ENCODE measurements at regions not wholly inside any gene's neighbourhood (a gene's known extent, or its start where the extent isn't known, plus 50 kb on each side); places are given as distances from the start of the nearest gene placed in this dataset.

DNA sequence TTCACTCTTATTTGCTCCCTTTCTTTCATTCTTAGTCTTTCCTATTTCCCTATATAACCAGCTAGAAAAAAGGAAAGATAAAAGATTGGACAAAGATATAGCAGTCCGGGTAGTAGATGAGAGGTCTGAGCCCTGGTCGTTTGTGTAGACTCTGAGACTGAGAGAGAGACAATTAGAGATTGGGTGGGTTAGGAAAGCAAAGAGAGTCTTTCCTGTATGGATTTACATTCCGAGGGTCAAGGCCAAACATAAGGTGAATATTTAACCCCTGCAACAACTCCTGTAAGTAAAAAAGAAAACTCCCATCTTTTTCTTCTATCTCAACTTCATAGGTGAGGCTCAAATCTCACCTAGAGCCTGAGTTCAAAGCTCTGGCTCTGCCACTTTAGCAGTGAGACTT, 218.0 kb upstream of the FGGY start:
- Mint-ChIP-seq H3K4me1 (ENCODE audit: low read depth, unreplicated experiment) (peaks cover 20% of the 10 kb centered on the region), H3K4me3 (ENCODE audit: low read depth, unreplicated experiment) (no peak overlapping the region), H3K36me3 (ENCODE audit: insufficient read depth, unreplicated experiment) (no peaks in the 10 kb centered on the region), H3K27ac (ENCODE audit: unreplicated experiment) (no peak overlapping the region), H3K9me3 (ENCODE audit: low read depth, unreplicated experiment) (no peaks in the 10 kb centered on the region), H3K27me3 (ENCODE audit: unreplicated experiment) (no peaks in the 10 kb centered on the region)
- CTCF ChIA-PET: no interaction called here
- TF ChIP-seq, protein P1, sequence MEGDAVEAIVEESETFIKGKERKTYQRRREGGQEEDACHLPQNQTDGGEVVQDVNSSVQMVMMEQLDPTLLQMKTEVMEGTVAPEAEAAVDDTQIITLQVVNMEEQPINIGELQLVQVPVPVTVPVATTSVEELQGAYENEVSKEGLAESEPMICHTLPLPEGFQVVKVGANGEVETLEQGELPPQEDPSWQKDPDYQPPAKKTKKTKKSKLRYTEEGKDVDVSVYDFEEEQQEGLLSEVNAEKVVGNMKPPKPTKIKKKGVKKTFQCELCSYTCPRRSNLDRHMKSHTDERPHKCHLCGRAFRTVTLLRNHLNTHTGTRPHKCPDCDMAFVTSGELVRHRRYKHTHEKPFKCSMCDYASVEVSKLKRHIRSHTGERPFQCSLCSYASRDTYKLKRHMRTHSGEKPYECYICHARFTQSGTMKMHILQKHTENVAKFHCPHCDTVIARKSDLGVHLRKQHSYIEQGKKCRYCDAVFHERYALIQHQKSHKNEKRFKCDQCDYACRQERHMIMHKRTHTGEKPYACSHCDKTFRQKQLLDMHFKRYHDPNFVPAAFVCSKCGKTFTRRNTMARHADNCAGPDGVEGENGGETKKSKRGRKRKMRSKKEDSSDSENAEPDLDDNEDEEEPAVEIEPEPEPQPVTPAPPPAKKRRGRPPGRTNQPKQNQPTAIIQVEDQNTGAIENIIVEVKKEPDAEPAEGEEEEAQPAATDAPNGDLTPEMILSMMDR (IDR thresholded peaks at IDR 0.05; ENCODE audit: unreplicated experiment): no peak
- BruUV-seq (replicated peaks): no TSS peak
- intact Hi-C loops (cut with micrococcal nuclease; ENCODE audit: unreplicated experiment): loop anchor here (5.0 to 10.0 kb wide), 4 partner anchors 97 to 292 kb away; no protein-coding TSS in a partner anchor
- DNase-seq: no peak

DNA sequence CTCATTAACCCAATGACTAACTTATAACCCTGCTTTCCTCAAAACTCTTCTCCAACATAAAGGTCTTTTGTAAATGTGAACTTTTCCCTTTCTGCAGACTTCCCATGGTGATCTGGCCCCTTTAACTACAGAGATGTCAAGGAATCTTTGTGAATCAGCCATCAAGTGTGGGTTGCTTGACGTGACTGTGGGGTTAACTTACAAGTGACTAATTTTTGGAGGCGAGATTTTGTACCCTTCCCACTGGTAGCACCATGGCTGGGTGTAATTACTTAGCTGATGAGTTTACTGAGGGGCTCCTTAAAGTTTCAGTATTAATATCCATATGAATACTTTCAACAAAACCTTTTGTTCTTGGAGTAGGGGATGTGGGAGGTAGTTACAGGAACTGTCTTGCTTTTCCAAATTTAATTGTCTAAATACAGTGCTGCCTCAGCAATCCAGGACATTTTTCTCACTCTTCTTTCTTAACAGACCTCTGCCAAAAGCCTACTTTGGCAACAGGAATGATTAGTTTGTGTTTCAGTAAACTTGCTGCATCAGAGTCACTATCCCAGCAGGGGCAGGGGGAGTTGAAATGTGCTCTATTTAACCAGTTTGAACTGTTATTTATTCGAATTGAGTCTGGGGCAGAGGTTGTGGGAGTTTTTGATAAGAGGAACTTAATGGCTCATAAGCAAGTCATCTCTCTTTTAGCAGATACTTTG, 217.3 kb upstream of the FGGY start:
- H3K27ac Mint-ChIP-seq (ENCODE audit: unreplicated experiment): no peak overlapping the region
- no peaks in the 10 kb centered on the region for H3K27me3 Mint-ChIP-seq (ENCODE audit: unreplicated experiment)
- TF ChIP-seq, protein P1 (IDR thresholded peaks at IDR 0.05; ENCODE audit: unreplicated experiment): no peak
- CTCF ChIA-PET: no interaction called here
- H3K36me3 Mint-ChIP-seq (ENCODE audit: insufficient read depth, unreplicated experiment): no peaks in the 10 kb centered on the region
- peaks cover 20% of the 10 kb centered on the region for H3K4me1 Mint-ChIP-seq (ENCODE audit: low read depth, unreplicated experiment)
- H3K4me3 Mint-ChIP-seq (ENCODE audit: low read depth, unreplicated experiment): no peak overlapping the region
- H3K9me3 Mint-ChIP-seq (ENCODE audit: low read depth, unreplicated experiment): no peaks in the 10 kb centered on the region
- DNase-seq: no peak
- intact Hi-C loops (cut with micrococcal nuclease; ENCODE audit: unreplicated experiment): loop anchor here (5.0 to 10.0 kb wide), 4 partner anchors 97 to 292 kb away; no protein-coding TSS in a partner anchor
- no TSS peak for BruUV-seq (replicated peaks)

DNA sequence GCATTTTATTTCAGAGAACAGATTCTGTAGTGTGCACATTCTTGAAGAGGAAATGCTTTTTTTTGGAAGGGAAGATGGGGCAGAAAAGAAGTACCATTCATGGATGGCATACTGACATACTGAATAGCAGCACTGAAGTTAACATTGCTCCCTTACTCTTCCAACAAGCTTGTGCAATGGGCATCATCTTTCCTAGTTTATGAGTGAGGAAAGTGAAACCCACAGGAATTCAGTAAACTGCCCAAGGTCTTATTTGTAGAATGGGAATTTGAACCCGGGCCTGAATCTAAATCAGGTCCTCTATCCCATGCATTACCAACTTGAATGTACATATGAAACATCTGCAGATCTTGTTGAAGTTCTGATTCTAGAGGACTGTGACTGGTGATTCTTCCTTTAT, 215.7 kb upstream of the FGGY start:
- Mint-ChIP-seq H3K27ac (ENCODE audit: unreplicated experiment) (no peak overlapping the region), H3K9me3 (ENCODE audit: low read depth, unreplicated experiment) (no peaks in the 10 kb centered on the region), H3K4me1 (ENCODE audit: low read depth, unreplicated experiment) (peaks cover 20% of the 10 kb centered on the region), H3K4me3 (ENCODE audit: low read depth, unreplicated experiment) (no peak overlapping the region), H3K36me3 (ENCODE audit: insufficient read depth, unreplicated experiment) (no peaks in the 10 kb centered on the region), H3K27me3 (ENCODE audit: unreplicated experiment) (no peaks in the 10 kb centered on the region)
- TF ChIP-seq, protein P1 (IDR thresholded peaks at IDR 0.05; ENCODE audit: unreplicated experiment): no peak
- BruUV-seq (replicated peaks): no TSS peak
- intact Hi-C loops (cut with micrococcal nuclease; ENCODE audit: unreplicated experiment): no loop called here
- no peak for DNase-seq
- CTCF ChIA-PET: no interaction called here

DNA sequence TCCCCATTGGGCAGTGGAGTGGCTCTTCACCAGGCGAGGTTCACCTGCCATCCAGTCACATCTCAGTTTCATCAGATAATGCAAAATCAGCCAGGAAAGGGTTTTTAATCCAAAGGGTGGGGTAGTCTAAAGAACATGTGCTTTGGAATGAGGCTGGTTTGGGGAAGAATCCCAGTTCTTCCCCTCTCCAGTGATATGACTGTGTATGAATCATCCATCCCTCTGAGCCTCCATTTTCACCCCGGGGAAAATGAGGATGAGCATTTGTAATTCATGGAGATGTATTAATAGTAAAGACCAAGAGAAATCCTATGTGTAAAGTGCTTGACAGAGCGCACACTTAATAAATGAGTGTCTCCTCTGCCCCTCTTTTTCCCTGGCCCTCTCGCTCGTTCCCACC, 215.1 kb upstream of the FGGY start:
- DNase-seq: no peak
- no TSS peak for BruUV-seq (replicated peaks)
- no peaks in the 10 kb centered on the region for H3K27me3 Mint-ChIP-seq (ENCODE audit: unreplicated experiment)
- TF ChIP-seq, protein P1 (IDR thresholded peaks at IDR 0.05; ENCODE audit: unreplicated experiment): no peak
- no peak overlapping the region for H3K4me3 Mint-ChIP-seq (ENCODE audit: low read depth, unreplicated experiment)
- H3K4me1 Mint-ChIP-seq (ENCODE audit: low read depth, unreplicated experiment): peaks cover 20% of the 10 kb centered on the region
- H3K9me3 Mint-ChIP-seq (ENCODE audit: low read depth, unreplicated experiment): no peaks in the 10 kb centered on the region
- CTCF ChIA-PET: no interaction called here
- H3K36me3 Mint-ChIP-seq (ENCODE audit: insufficient read depth, unreplicated experiment): no peaks in the 10 kb centered on the region
- intact Hi-C loops (cut with micrococcal nuclease; ENCODE audit: unreplicated experiment): no loop called here
- H3K27ac Mint-ChIP-seq (ENCODE audit: unreplicated experiment): no peak overlapping the region

Data from Calu3 (cell line).